Activated gamma-delta T cell treated with anti-CD3 and anti-CD28 coated beads, Interleukin-2, amount 50 U/mL, for 16 hours (primary cell): ENCODE measurements at regions not wholly inside any gene's neighbourhood (a gene's known extent, or its start where the extent isn't known, plus 50 kb on each side); places are given as distances from the start of the nearest gene placed in this dataset.

Experiments used
- DNase-seq: peaks from one replicate; pipeline ENCODE4 v3.0.0-alpha.2; 2020; ENCODE audit warnings: low read depth

DNA sequence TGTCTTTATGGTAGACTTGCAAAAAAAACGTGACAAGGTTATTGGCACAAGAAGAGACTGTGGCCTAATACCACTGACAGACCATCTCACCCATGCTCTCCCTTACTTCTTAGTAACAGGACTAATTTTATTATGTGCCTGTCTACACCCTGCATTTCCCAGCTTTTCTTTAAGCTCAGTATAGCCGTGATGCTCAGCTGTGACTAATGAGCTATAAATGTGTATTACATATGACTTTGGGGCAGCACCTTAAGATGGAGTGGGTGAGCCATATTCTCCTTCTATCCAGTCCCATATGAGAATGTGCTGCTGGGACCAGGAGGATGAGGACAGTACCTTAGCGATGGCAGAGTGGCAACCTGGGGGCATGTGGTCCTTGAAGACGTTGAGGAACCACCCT lies 293.5 kb downstream of the RNF144A start:
- no peak for DNase-seq

DNA sequence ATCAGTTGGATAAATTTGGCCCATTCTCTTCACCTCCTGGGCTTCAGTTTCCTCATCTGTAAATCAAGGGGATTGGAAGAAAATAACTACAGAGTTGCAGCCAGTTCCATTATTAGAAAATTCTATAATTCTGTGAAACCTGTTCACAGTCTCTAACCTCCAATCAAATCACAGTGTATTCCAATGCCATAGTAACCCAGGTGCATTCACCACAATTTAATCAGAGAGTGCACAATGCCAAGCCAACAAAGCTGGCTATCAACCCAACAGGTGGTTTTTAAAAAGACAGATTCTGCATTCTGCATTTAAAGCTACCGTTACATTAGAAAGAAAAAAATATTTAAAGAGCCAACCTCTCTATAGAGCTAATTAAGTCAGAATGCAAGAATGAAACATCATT lies 308.6 kb downstream of the RNF144A start:
- no peak for DNase-seq

DNA sequence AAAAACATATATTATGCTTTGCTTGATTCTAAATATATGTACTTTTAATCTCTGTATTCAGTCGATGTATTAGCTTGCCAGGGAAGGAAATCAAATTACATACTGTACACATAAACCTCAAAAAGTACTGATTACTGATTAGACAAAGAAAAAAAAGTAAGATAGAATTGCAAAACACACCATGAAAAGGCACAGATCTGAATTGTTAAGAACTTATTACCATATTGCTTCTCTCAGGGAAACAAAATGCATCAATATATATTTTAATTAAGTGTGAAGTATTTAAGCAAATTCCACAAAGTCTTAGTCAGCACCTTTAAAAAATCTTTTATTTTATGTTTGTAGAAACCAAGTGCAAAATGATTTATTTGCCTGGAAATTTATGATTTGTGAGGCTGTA lies 309.3 kb downstream of the RNF144A start:
- no peak for DNase-seq

DNA sequence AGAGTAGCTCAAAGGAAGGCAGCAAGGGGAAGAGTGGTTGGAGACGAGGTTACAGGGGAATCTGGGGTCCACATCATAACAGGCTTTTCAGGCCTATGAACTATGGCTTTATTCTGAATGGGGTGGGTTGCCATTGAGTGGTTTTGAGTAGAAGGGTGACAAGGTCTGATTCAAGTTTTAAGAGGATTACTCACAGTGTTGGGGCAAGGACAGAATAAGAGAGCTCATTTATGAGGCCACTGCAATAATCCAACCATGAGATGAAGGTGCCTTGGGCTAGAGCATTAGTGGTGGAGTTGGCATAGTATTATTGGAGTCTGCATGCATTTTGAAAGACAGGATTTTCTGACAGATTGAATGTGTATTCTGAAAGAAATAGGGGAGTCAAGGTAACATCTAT lies 315.9 kb downstream of the RNF144A start:
- no peak for DNase-seq

DNA sequence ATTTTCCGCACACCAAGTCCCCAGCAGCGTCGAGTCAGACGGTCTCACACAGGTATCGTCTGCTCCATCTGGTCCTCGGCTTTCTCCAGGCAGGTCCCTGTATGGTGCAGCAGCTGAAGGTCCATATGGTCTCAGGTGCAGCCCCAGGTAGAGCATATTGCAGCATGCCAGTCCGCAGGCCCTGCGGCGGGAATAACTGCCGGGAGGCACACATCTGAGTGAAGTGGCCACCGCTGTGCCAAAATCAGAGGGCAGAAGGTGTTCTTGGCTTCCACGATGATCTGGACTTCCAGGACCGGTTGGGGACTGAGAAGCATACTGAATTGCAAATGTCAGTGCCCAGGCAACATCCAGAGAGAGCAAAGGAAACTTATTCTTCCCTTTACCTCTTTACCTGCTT lies 320.3 kb downstream of the RNF144A start:
- no peak for DNase-seq

DNA sequence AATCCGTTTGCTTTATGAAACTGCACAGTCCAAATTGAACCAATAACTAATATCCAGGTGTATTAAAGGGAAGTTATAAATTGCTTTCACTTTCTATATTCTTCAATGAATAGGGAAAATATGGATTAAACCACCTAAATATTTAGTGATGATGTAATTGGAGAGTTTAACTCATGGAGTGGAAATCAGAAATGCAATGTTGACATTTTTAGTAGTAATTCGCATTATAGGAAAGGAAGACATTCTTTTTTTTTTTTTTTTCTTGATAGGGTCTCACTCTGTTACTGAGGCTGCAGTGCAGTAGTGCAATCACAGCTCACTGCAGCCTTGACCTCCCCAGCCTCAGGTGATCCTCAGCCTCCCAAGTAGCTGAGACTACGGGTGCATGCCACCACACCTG lies 321.9 kb downstream of the RNF144A start:
- no peak for DNase-seq

DNA sequence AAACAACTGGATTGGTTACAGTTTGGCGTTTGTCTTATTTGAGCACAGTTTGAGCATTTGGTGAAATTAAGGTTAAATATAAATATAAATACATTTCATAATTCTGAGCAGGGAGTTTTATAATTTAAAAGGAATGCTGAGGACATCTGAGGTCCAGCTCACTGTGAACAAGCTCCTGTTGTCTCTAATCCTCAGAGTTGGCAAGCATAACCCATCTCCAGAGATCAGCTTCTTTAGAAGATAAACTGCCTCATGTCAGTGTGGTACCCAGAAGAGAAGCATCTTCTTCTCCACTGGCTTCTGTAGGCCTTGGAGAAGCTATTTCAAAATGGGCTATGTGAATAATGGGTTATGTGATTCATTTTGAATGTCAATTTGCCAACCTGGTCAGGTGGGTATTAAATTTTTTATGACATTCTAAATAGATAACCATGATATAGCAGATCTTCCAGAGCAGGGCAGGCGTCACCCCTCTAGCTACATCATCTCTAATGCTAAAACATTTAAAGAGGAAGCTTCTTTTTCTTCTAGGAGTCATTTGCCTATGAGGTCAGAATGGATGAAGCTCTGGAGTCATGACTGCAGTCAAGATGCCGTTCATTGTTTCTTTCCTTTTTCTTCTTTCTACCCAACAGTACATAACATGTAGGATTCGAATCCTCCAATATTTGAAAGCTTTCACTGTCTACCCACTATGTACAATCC lies 324.0 kb downstream of the RNF144A start:
- no peak for DNase-seq

DNA sequence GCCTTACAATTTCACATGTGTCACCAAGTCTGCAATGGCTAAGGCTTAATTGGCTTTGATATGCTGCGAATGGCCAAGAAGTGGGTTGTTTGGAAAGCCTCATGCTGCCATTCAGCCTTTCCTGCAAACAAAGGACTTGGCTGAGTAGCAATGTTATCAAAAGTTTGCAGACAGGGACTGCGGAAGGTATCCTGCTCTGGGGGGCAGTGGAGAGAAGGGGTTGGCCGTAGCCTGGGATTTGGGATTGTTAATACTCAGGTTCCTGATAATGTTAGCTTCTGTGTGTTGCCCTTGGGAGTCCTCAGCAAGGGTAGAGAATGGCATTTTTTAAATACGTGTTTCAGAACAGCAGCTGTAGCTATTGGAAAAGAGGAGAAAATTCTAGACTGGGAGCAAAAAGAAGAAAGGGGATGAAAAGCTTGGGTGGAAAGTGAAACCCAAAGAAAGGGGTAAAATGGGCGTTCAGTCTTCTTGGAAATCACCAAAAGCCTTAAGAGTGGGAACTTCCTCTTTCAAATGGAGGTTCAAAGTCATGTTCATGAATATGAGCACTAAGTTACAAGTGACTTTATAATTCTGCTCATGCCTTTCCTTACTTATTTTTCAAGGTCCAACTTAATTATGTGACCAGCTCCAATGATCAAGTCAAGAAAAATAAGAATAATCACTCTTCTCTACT lies 325.1 kb downstream of the RNF144A start:
- no peak for DNase-seq

DNA sequence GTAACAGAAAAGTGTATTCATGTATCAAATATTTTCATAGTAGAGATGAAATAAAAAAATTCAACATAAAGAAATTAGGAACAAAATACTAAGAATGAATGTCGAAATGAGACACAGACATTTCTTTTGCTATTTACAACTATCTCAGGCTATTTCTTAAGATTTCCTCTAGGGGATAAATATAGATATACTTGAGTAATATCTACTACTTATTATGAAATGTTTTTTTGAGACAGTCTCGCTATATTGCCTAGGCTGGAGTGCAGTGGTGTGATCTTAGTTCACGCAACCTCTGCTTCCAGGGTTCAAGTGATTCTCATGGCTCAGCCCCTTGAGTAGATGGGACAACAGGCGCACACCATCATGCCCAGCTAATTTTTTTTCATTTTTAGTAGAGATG lies 326.1 kb downstream of the RNF144A start:
- DNase-seq, result no peak

DNA sequence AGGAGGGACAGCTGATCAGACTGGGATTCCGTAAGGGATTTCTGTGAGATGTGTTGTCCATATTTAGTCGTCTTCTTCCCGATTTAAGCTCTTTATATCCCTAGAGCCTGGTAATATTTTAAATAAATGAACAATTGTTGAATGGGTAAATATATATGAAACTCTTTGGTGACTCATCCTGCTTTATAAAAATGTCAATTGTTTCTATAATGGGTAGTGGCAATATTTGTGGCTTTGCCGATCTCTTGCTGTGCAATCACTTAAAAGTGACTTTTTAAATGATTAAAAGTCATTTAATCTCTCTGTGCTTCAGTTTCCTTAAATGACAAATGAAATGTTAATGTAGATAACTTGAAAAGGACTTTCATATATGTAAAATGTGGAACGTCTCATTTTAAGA lies 339.2 kb downstream of the RNF144A start:
- no peak for DNase-seq

DNA sequence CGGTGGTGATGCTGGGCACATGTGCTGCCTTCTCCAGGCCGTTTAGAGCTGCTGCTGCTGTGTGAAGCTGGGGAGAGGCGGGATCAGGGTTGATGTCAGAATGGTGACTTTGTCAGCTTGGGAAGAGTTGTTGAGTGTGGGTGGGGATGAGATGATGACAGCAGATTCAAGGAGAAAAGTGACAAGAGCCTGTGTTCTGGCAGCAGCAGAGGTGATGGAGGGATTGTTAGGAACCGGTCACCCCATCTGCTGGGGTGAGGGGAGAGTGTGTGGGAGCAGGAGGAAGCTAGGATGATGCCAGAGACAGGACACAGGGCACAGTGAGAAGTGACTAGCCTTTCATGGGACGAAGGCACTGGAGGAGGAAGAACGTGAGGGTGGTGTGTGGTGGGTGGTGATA lies 345.5 kb downstream of the RNF144A start:
- DNase-seq, result no peak

DNA sequence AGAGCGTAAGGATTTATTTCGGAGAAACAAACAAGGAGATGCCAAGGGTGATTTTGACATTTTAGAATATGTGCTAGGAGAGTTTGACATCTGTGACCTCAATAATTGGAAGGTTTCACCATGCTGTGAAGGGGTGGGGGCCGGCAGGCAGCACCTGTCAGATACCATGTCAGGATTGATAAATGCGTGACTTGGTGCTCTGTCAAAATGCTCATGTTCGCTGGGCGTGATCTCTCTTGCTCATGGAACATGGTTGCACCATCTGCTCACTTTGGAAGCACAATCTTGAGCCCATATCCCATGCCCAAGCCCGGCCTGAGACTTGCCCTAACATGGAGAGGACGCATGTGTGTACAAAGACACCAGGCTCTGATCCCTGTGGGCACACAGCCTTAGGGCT lies 347.6 kb downstream of the RNF144A start:
- DNase-seq, result no peak

DNA sequence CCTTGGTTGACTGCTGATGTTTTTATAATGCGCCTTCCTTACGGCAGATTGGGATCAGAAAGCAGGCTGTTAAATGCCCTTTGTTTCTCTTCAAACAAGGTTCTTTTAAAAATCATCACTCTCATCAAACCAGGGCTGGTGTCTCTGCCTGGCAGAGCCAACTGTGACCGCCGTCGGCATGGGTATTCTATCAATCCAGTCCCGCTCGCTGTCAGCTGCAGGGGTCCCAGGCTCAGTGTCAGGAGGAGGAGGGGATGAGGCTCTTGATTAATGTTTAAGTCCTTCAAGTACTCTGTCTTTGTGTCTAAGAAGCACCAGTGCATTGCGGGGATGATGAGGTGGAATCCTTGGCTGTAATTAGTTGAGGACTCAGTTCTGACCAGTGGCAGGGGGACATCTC lies 348.1 kb downstream of the RNF144A start:
- DNase-seq, result no peak

DNA sequence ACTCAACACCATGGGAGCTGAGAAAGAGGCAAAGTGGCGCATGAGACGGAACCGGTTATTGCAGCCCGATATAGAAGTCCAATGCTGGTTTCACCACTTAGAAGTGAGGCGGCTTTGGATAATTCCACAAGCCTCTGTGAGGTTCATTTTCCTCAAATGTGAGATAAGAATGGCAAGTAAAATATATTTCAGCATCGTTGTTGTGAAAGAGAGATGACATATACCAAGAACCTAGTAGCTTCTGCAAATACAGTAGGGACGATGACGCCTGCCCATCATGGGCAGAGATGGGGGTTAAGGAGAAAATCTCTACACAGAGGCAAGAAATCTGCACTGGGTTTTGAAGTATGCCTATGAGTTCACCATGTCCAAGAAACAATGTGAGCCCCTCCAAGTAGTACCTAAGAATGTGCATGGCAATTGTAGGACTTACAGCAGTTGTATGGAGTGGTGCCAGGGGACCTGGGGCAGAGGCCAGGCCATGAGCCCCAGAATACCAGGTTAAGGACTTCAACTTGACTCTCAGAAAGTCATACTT lies 352.0 kb downstream of the RNF144A start:
- no peak for DNase-seq

DNA sequence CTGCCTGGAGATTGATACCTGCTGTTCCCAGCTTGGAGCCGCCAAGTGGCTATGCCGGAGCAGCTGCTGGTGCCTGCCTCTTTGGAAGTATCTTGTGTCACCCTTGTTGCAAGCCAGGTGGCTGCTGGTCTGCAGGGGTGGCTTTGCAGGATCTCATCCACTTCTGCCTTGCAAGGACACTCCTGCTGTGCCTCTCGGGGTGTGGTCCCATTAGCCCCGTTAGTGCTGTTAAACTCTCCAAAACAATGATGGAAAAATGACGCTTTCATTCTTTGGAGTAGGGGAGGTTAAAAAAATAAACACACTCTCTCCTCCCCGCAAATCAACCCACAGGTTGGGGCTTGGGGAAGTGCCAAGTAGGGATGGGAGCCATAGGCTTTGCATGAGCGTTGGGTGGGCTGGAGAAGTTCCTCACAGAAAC lies 352.8 kb downstream of the RNF144A start:
- no peak for DNase-seq

DNA sequence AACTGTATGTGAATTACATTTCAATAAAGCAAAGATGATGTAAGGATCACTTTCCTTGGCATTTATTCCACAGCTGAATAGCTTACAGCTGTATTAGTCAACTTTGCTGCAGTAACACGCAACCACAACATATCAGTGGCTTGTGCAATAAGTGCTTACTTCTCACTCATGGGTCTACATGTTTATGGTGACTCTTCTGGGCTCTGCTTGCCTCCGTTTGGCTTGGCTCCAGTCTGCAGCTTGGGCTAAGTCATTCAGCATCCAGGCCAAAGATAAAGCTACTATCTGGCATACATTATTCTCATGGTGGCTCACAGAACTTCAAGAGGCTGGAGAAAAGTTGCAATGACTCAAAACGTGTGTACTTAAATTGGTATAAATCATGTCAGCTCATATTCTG lies 355.0 kb downstream of the RNF144A start:
- DNase-seq, result no peak

DNA sequence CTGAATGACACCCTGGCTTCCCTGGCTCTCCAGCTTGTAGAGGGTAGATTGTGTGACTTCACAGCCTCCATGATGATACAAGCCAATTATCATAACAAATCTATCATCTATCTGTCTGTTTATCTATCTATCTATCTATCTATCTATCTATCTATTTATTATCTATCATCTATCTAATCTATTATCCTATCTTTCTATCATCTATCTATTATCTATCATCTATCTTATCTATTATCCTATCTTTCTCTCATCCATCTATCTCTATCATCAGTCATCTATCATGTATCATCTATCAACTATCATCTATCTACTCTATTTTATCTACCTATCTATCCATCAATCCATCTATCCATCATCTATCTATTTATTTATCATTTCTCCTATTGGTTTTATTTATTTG lies 361.8 kb downstream of the RNF144A start:
- DNase-seq, result no peak

DNA sequence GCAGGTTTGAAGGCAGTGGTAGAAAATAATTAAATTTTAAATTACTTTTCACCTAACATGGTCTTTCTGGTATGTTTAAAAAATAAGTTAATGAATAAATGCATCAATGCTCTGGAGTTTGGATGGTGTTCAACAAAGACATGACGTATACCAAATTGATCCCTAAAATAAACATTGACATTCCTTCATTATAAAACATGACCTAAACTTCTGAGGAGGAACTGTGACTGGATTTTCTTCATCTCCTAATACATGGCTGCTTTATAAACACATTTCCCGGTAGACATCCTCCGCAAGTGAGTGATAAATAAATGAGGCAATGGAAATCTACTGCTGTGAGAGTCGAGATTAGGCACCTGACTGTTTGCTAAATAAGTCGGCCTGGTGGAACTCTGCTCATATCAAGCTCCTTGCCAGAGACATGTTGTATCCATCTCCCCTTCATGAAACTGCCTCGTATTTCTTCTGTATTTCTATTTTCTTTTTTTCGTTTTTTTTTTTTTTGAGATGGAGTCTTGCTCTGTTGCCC lies 362.3 kb downstream of the RNF144A start:
- DNase-seq, result no peak

DNA sequence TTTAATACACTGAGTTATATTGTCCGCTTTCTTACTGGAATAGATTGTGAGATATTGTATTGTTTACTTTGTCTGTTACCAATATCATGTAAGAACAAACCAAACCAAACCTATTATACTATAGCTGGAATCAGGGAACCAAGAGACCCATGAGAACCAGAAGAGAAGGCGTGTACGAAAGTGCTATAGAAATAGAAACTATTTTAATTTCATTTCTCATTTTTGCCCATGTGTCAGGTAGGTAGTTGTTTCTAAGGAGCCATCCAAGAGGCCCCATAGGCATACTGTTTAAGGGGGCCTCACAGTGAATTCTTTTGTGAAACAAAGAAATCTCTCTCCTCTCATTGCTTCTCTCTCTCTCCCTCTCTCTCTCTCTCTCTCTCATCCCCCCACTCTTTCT lies 363.6 kb downstream of the RNF144A start:
- no peak for DNase-seq

DNA sequence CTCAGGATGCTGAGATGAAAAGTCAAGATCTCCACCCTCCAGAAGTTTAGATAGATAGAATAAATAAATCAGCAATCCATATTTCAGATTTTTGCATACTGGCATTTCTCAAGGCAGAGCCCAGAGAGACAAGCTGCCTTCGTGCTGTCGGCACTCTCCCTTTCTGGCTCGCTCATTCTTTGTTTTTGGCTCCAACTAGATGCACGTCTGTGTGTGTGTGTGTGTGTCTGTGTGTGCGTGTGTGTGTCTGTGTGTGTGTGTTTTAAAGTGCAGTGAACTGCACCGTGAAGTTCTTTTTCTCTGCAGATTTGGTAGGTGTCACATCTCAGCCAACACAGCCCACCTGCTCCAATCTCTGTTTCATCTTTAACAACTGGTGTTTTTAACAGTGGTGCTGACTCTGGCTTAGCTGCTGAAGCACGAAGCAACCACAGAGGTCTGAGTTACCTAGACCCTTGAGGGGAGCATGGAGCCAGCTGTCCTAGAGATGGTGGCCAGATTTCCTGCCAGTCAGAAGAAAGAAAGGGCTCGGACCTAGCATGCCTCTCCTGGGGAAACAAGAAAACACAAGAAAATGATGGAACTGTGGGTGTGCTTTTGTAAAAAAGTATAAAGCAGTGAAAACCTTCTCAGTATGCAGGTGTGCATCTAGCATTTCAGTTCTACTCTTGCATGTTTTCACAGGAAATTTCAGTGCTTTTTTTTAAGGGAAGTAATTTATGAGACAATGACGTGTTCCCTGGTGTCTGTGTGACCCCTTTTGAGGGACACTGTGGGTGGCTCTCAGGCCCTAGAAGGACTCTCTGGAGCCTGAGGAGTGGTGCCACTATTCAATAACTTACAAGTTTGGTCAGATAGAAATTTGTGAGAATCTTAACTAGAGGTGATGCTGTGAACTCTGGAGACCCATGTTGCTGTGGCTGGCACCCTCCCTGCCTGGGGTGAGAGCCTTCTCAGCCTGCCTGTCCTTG lies 364.3 kb downstream of the RNF144A start:
- no peak for DNase-seq

DNA sequence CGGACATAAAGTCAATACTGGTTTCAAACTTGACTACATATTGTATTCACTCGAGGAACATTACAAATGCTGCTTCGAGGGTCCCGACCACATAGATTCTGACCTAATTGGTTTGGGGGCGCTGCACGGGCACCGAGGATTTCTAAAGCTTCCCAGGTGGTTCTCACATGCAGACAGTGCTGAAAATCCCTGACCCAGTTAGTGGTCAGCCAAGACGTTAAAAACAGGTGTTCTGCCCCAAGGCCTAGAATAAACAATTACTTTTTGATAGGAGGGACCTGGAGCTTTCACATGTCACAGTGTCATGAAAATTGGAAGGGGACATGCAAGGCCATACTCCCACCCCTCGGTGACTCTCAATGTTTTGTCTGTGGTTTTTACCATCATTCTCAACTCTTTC lies 368.9 kb downstream of the RNF144A start:
- no peak for DNase-seq

DNA sequence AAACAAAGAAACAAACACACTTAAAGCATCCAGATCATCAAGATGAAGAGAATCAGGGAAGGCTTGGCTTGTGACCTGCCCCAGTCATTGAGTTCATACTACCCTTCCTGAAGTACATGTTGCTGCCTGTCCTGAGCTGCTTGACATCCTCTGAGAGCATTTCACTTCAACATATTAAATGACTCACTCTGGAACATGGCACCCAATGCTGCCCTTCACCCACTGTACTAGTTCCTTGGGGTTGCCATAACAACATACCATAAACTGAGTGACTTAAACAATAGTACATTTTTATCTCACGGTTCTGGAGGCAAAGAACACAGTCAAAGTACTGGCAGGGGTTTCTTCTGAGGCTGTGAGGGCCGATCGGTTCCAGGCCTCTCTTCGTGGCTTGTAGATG lies 371.3 kb downstream of the RNF144A start:
- DNase-seq, result no peak
